HepG2 (cell line): ENCODE measurements at regions not wholly inside any gene's neighbourhood (a gene's known extent, or its start where the extent isn't known, plus 50 kb on each side); places are given as distances from the start of the nearest gene placed in this dataset.

ENCODE experiments used
- BRCA1 ChIP-seq: sonication (generic); formaldehyde crosslinking; IDR thresholded peaks from 2 replicates; pipeline ENCODE4 v1.4.0; 2020; ENCODE audit warnings: missing genetic modification reagents
- BRD4 ChIP-seq: sonication (generic); formaldehyde crosslinking; IDR thresholded peaks from 2 replicates; pipeline ENCODE4 v1.4.0; 2020; ENCODE audit warnings: missing genetic modification reagents
- CENPX ChIP-seq: sonication (generic); formaldehyde crosslinking; IDR thresholded peaks from 2 replicates; pipeline ENCODE4 v1.9.0; 2021; ENCODE audit warnings: mild to moderate bottlenecking, missing genetic modification reagents, moderate library complexity
- ELF3 ChIP-seq: IDR thresholded peaks from 2 replicates; pipeline ENCODE4 v1.6.1; 2016; ENCODE audit warnings: missing genetic modification reagents, missing compliant biosample characterization
- FOSL1 ChIP-seq: sonication (generic); formaldehyde crosslinking; IDR thresholded peaks from 2 replicates; pipeline ENCODE4 v1.9.0; 2021; ENCODE audit warnings: missing genetic modification reagents, borderline replicate concordance
- GZF1 ChIP-seq: sonication (generic); formaldehyde crosslinking; IDR thresholded peaks from 2 replicates; pipeline ENCODE4 v1.5.1; 2020; ENCODE audit warnings: mild to moderate bottlenecking, missing genetic modification reagents
- HNRNPUL1 ChIP-seq: fragments of 200-400 bp; formaldehyde crosslinking; IDR thresholded peaks from 2 replicates; pipeline ENCODE4 v1.6.1; 2017; ENCODE audit warnings: low read depth, mild to moderate bottlenecking, low read length, moderate library complexity
- ISX ChIP-seq: sonication (generic); formaldehyde crosslinking; conservative IDR thresholded peaks from 2 replicates; pipeline ENCODE4 v1.5.0; 2020; ENCODE audit warnings: missing genetic modification reagents
- KAT8 ChIP-seq: IDR thresholded peaks from 2 replicates; pipeline ENCODE4 v1.6.1; 2016; ENCODE audit warnings: missing genetic modification reagents, missing compliant biosample characterization
- MAFK ChIP-seq, 2 experiments: IDR thresholded peaks in 1 of 2; conservative IDR thresholded peaks in 1 of 2; 2 replicates each; pipeline ENCODE4 v1.6.1; 2011; ENCODE audit warnings: improper control_type of control experiment in 2 of 2, low read length in 2 of 2
- MEIS1 ChIP-seq: sonication (generic); formaldehyde crosslinking; IDR thresholded peaks from 2 replicates; pipeline ENCODE4 v1.9.0; 2021; ENCODE audit warnings: mild to moderate bottlenecking, missing genetic modification reagents, moderate library complexity, borderline replicate concordance
- MYC ChIP-seq: sonication (generic); formaldehyde crosslinking; IDR thresholded peaks from 2 replicates; pipeline ENCODE4 v1.9.0; 2021; ENCODE audit warnings: missing genetic modification reagents, borderline replicate concordance
- NFATC3 ChIP-seq: sonication (generic); formaldehyde crosslinking; IDR thresholded peaks from 2 replicates; pipeline ENCODE4 v1.5.1; 2020; ENCODE audit warnings: mild to moderate bottlenecking, missing genetic modification reagents
- NFYC ChIP-seq: IDR thresholded peaks from 2 replicates; pipeline ENCODE4 v1.6.1; 2016; ENCODE audit warnings: missing genetic modification reagents, missing compliant biosample characterization
- POGZ ChIP-seq: sonication (generic); formaldehyde crosslinking; IDR thresholded peaks from 2 replicates; pipeline ENCODE4 v1.4.0; 2020; ENCODE audit warnings: mild to moderate bottlenecking, missing genetic modification reagents
- PRMT3 ChIP-seq: sonication (generic); formaldehyde crosslinking; IDR thresholded peaks from 2 replicates; pipeline ENCODE4 v1.8.1; 2022; ENCODE audit warnings: low read depth, mild to moderate bottlenecking, moderate library complexity, missing genetic modification reagents, borderline replicate concordance
- PRPF4 ChIP-seq: fragments of 200-400 bp; formaldehyde crosslinking; IDR thresholded peaks from 2 replicates; pipeline ENCODE4 v1.6.1; 2016; ENCODE audit warnings: low read length, low read depth; ENCODE audit not compliant: poor library complexity, severe bottlenecking
- RXRB ChIP-seq: IDR thresholded peaks from 2 replicates; pipeline ENCODE4 v1.6.1; 2016; ENCODE audit warnings: borderline replicate concordance, missing genetic modification reagents, missing compliant biosample characterization
- TEAD3 ChIP-seq: optimal IDR thresholded peaks from 2 replicates; pipeline ENCODE3; 2016; ENCODE audit warnings: borderline replicate concordance
- ZNF121 ChIP-seq: sonication (generic); formaldehyde crosslinking; IDR thresholded peaks from 2 replicates; pipeline ENCODE4 v1.5.0; 2020; ENCODE audit warnings: mild to moderate bottlenecking, missing genetic modification reagents
- ZNF335 ChIP-seq: sonication (generic); formaldehyde crosslinking; IDR thresholded peaks from 2 replicates; pipeline ENCODE4 v1.4.0; 2020; ENCODE audit warnings: missing genetic modification reagents
- ZNF672 ChIP-seq: sonication (generic); formaldehyde crosslinking; IDR thresholded peaks from 2 replicates; pipeline ENCODE4 v1.8.1; 2022; ENCODE audit warnings: missing genetic modification reagents
- ZNF724P ChIP-seq: sonication (generic); formaldehyde crosslinking; IDR thresholded peaks from 2 replicates; pipeline ENCODE4 v1.8.0; 2022; ENCODE audit warnings: missing genetic modification reagents, borderline replicate concordance
- ZNF772 ChIP-seq: sonication (generic); formaldehyde crosslinking; IDR thresholded peaks from 2 replicates; pipeline ENCODE4 v1.5.0; 2020; ENCODE audit warnings: mild to moderate bottlenecking, missing genetic modification reagents
- ZNF776 ChIP-seq: sonication (generic); formaldehyde crosslinking; IDR thresholded peaks from 2 replicates; pipeline ENCODE4 v1.4.0; 2020; ENCODE audit warnings: mild to moderate bottlenecking, missing genetic modification reagents
- TF ChIP-seq, protein P1 (sequence below): sonication (generic); formaldehyde crosslinking; IDR thresholded peaks from 2 replicates; pipeline ENCODE4 v1.5.0; 2020; ENCODE audit warnings: mild to moderate bottlenecking, missing genetic modification reagents
- TF ChIP-seq, protein P2 (sequence below): sonication (generic); formaldehyde crosslinking; IDR thresholded peaks from 2 replicates; pipeline ENCODE4 v1.4.0; 2020; ENCODE audit warnings: missing genetic modification reagents, borderline replicate concordance
- TF ChIP-seq, protein P3 (sequence below): IDR thresholded peaks from 2 replicates; pipeline ENCODE4 v1.6.1; 2016

DNA sequence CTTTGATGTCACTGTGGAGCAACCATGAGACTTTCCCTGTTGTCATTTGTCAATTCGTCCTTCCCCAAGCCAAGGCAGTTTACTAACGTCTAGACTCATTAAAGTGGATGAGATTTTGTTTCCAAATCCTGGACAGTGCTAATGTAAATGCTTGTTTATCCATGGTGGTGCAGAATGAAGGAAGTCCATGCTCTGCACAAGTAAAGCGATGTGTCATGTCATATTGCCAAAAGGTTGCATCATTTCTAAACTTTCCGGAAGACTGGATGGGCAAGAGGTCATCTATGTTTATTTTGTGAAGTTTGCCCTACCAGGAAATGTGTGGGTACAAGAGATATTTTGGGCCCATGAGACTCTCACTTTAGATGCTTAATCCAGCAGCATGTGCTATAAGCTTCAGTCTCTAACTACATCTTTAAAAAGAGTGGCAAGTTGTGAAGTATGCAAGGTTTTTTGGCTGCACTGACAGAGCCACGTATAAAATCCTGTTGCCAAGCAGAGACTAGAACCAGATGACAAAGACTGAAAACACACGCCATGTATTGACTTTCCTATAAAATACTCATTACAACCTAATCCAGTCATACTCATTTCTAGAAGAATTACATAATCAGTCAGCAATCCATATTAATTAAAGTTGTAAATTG, 72.1 kb upstream of the FNDC3B start (continued):
- TF ChIP-seq BRD4 (CRISPR knock-in tag) = peak; percentile 88
- TF ChIP-seq POGZ (CRISPR knock-in tag) = peak; percentile 95
- TF ChIP-seq ZNF121 = no peak
- TF ChIP-seq, protein P1, sequence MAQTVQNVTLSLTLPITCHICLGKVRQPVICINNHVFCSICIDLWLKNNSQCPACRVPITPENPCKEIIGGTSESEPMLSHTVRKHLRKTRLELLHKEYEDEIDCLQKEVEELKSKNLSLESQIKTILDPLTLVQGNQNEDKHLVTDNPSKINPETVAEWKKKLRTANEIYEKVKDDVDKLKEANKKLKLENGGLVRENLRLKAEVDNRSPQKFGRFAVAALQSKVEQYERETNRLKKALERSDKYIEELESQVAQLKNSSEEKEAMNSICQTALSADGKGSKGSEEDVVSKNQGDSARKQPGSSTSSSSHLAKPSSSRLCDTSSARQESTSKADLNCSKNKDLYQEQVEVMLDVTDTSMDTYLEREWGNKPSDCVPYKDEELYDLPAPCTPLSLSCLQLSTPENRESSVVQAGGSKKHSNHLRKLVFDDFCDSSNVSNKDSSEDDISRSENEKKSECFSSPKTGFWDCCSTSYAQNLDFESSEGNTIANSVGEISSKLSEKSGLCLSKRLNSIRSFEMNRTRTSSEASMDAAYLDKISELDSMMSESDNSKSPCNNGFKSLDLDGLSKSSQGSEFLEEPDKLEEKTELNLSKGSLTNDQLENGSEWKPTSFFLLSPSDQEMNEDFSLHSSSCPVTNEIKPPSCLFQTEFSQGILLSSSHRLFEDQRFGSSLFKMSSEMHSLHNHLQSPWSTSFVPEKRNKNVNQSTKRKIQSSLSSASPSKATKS (CRISPR knock-in tag) = no peak
- TF ChIP-seq BRCA1 (CRISPR knock-in tag) = no peak
- no peak; the same call in 1 of the 2 replicates for TF ChIP-seq MYC (CRISPR knock-in tag)
- TF ChIP-seq HNRNPUL1 = no peak
- peak; percentile 90 for TF ChIP-seq TEAD3 (CRISPR knock-in tag)
- peak; percentile 87; the same call in 1 of the 2 replicates for TF ChIP-seq GZF1
- TF ChIP-seq, protein P2, sequence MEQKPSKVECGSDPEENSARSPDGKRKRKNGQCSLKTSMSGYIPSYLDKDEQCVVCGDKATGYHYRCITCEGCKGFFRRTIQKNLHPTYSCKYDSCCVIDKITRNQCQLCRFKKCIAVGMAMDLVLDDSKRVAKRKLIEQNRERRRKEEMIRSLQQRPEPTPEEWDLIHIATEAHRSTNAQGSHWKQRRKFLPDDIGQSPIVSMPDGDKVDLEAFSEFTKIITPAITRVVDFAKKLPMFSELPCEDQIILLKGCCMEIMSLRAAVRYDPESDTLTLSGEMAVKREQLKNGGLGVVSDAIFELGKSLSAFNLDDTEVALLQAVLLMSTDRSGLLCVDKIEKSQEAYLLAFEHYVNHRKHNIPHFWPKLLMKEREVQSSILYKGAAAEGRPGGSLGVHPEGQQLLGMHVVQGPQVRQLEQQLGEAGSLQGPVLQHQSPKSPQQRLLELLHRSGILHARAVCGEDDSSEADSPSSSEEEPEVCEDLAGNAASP = peak; percentile 94
- peak; percentile 84; the same call in 1 of the 2 replicates for TF ChIP-seq ZNF772 (CRISPR knock-in tag)
- peak; percentile 99 for TF ChIP-seq RXRB (CRISPR knock-in tag)
- no peak for TF ChIP-seq NFYC (CRISPR knock-in tag)
- no peak for TF ChIP-seq ZNF724P (CRISPR knock-in tag)
- TF ChIP-seq MEIS1 (CRISPR knock-in tag) = peak; percentile 79; the same call in 1 of the 2 replicates
- TF ChIP-seq NFATC3 (CRISPR knock-in tag) = no peak
- no peak for TF ChIP-seq ZNF776
- TF ChIP-seq PRMT3 (CRISPR knock-in tag) = no peak
- no peak for TF ChIP-seq CENPX (CRISPR knock-in tag)
- peak; percentile 55; the same call in 1 of the 2 replicates for TF ChIP-seq FOSL1 (CRISPR knock-in tag)
- TF ChIP-seq ELF3 = peak; percentile 100
- no peak for TF ChIP-seq ZNF672 (CRISPR knock-in tag)
- peak; percentile 36 to 41; a peak in 2 of 4 replicates for TF ChIP-seq MAFK (conservative IDR thresholded peaks at IDR 0.05 in 1 of 2, IDR thresholded peaks at IDR 0.05 in 1 of 2; ENCODE audit: low read length in 2 of 2)
- TF ChIP-seq, protein P3, sequence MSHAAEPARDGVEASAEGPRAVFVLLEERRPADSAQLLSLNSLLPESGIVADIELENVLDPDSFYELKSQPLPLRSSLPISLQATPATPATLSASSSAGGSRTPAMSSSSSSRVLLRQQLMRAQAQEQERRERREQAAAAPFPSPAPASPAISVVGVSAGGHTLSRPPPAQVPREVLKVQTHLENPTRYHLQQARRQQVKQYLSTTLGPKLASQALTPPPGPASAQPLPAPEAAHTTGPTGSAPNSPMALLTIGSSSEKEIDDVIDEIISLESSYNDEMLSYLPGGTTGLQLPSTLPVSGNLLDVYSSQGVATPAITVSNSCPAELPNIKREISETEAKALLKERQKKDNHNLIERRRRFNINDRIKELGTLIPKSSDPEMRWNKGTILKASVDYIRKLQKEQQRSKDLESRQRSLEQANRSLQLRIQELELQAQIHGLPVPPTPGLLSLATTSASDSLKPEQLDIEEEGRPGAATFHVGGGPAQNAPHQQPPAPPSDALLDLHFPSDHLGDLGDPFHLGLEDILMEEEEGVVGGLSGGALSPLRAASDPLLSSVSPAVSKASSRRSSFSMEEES = peak; percentile 87
- no peak for TF ChIP-seq PRPF4
- TF ChIP-seq ZNF335 = peak; percentile 69; the same call in 1 of the 2 replicates
- no peak for TF ChIP-seq ISX (CRISPR knock-in tag)
- peak; percentile 91 for TF ChIP-seq KAT8 (CRISPR knock-in tag)
